B cell (primary cell): ENCODE measurements at regions not wholly inside any gene's neighbourhood (a gene's known extent, or its start where the extent isn't known, plus 50 kb on each side); places are given as distances from the start of the nearest gene placed in this dataset.
"Not testable (repeated sequence)": the region's sequence is repeated elsewhere in the genome, so short reads cannot be mapped to it uniquely, and the experiment has no call there.

Experiments
- ATAC-seq: fragments of 200-7000 bp; cut with Tn5 transposase; one replicate; pipeline ENCODE4 v1.10.0; 2021; ENCODE audit warnings: low read depth, mild to moderate bottlenecking, moderate number of reproducible peaks, moderate library complexity
- CTCF ChIA-PET: fragments of 350-600 bp; sonication (Branson Sonifier 250); formaldehyde crosslinking; loops from one replicate; lab custom pipeline; 2021; ENCODE audit warnings: antibody characterized with exemption, inconsistent platforms; lab: Charles Lee
- POLR2A ChIA-PET: fragments of 350-600 bp; sonication (Branson Sonifier 250); formaldehyde crosslinking; loops from one replicate; lab custom pipeline; 2021; ENCODE audit warnings: antibody characterized with exemption; lab: Charles Lee
- DNase-seq: peaks from one replicate; pipeline ENCODE4 v3.0.0; 2013
- H2AFZ ChIP-seq: 2 replicates; pipeline ENCODE4 v1.6.1; 2012; ENCODE audit warnings: mild to moderate bottlenecking, low read depth, low read length; ENCODE audit not compliant: insufficient read depth, poor library complexity, severe bottlenecking
- H3K27ac ChIP-seq, 2 donors: 1 replicate in 1 of 2; 2 replicates in 1 of 2; pipeline ENCODE4 v1.5.1; 2012 to 2013; ENCODE audit warnings: low read length in 2 of 2, mild to moderate bottlenecking in 2 of 2, moderate library complexity in 1 of 2
- H3K27me3 ChIP-seq, 4 experiments: fragments of 200-600 bp in 1 of 4; sonication (generic) in 1 of 4; replicated peaks in 1 of 4; 1 replicate in 2 of 4; 2 replicates in 2 of 4; pipeline versions ENCODE4 v1.6.1 to v1.7.0; 2013 to 2016; ENCODE audit warnings: low read length in 3 of 4, mild to moderate bottlenecking in 2 of 4, mixed read lengths in 1 of 4, moderate library complexity in 1 of 4; ENCODE audit not compliant: insufficient read depth in 4 of 4, control insufficient read depth in 3 of 4; ENCODE audit errors: control extremely low read depth in 1 of 4
- H3K36me3 ChIP-seq, 2 experiments: replicated peaks in 1 of 2; 1 replicate in 1 of 2; 2 replicates in 1 of 2; pipeline versions ENCODE4 v1.6.1 to v1.7.1; 2013; ENCODE audit warnings: low read length in 1 of 2; ENCODE audit not compliant: insufficient read depth in 2 of 2, control insufficient read depth in 1 of 2; ENCODE audit errors: control extremely low read depth in 1 of 2, extremely low read depth in 1 of 2
- H3K4me1 ChIP-seq, 2 donors: fragments of 200-600 bp in 1 of 2; sonication (generic) in 1 of 2; 1 replicate in 1 of 2; 2 replicates in 1 of 2; pipeline versions ENCODE4 v1.5.1 to v1.6.1; 2013 to 2017; ENCODE audit warnings: low read length in 2 of 2; ENCODE audit not compliant: control insufficient read depth in 2 of 2, insufficient read depth in 2 of 2
- H3K4me2 ChIP-seq: replicated peaks from 2 replicates; pipeline ENCODE3; 2012; ENCODE audit warnings: mild to moderate bottlenecking, low read depth, low read length; ENCODE audit not compliant: poor library complexity, severe bottlenecking
- H3K4me3 ChIP-seq, 5 experiments: fragments of 200-600 bp in 1 of 5; sonication (generic) in 1 of 5; 1 replicate in 3 of 5; 2 replicates in 2 of 5; pipeline versions ENCODE4 v1.5.1 to v1.7.0; 2011 to 2016; ENCODE audit warnings: low read length in 4 of 5, mild to moderate bottlenecking in 4 of 5, low read depth in 2 of 5, control low read depth in 1 of 5, moderate library complexity in 1 of 5; ENCODE audit not compliant: insufficient read depth in 1 of 5; ENCODE audit errors: control extremely low read depth in 1 of 5, extremely low read depth in 1 of 5
- H3K79me2 ChIP-seq: fragments of 200-600 bp; sonication (generic); one replicate; pipeline ENCODE4 v1.6.0; 2016; ENCODE audit warnings: low read length; ENCODE audit not compliant: control insufficient read depth, insufficient read depth
- H3K9ac ChIP-seq: fragments of 200-600 bp; sonication (generic); 2 replicates; pipeline ENCODE4 v1.6.1; 2017; ENCODE audit warnings: mild to moderate bottlenecking, low read length, moderate library complexity
- H3K9me3 ChIP-seq, 3 donors: one replicate each; pipeline versions ENCODE4 v1.6.1 to v1.7.1; 2013; ENCODE audit warnings: low read length in 2 of 3; ENCODE audit not compliant: control insufficient read depth in 2 of 3, insufficient read depth in 1 of 3; ENCODE audit errors: control extremely low read depth in 1 of 3
- H4K20me1 ChIP-seq: 2 replicates; pipeline ENCODE4 v1.6.0; 2012; ENCODE audit warnings: mild to moderate bottlenecking, low read length; ENCODE audit not compliant: insufficient read depth, control insufficient read depth, poor library complexity, severe bottlenecking
- H3K27ac Mint-ChIP-seq: one replicate; pipeline ENCODE4 v1.8.0; 2021; ENCODE audit warnings: mixed read lengths
- H3K27me3 Mint-ChIP-seq: one replicate; pipeline ENCODE4 v1.8.0; 2021; ENCODE audit warnings: mixed read lengths
- H3K4me1 Mint-ChIP-seq: one replicate; pipeline ENCODE4 v1.8.0; 2021; ENCODE audit warnings: mixed read lengths
- H3K4me3 Mint-ChIP-seq: one replicate; pipeline ENCODE4 v1.8.0; 2021; ENCODE audit warnings: mixed read lengths
- H3K9me3 Mint-ChIP-seq: one replicate; pipeline ENCODE4 v1.8.0; 2022; ENCODE audit warnings: mixed read lengths; ENCODE audit not compliant: insufficient read depth
- EZH2 ChIP-seq: IDR thresholded peaks from 2 replicates; pipeline ENCODE4 v1.6.1; 2012; ENCODE audit warnings: borderline replicate concordance, low read depth, mild to moderate bottlenecking, moderate library complexity, low read length; ENCODE audit not compliant: insufficient read depth, poor library complexity, severe bottlenecking
- WGBS: methylation state at CpG from one replicate; pipeline ENCODE4 v1.1.5; 2013; ENCODE audit warnings: missing lambda C conversion rate; ENCODE audit not compliant: insufficient coverage; 5-methylcytosine and 5-hydroxymethylcytosine counted together
- intact Hi-C: fragments of 100-400 bp; cut with micrococcal nuclease; formaldehyde crosslinking; loops from one replicate; pipeline ENCODE4 v1.10.0; 2022
- TF ChIP-seq, protein P1 (sequence below): fragments of 200-600 bp; IDR thresholded peaks from one replicate; pipeline ENCODE4 v1.8.0; 2022; ENCODE audit warnings: antibody characterized with exemption, mild to moderate bottlenecking

DNA sequence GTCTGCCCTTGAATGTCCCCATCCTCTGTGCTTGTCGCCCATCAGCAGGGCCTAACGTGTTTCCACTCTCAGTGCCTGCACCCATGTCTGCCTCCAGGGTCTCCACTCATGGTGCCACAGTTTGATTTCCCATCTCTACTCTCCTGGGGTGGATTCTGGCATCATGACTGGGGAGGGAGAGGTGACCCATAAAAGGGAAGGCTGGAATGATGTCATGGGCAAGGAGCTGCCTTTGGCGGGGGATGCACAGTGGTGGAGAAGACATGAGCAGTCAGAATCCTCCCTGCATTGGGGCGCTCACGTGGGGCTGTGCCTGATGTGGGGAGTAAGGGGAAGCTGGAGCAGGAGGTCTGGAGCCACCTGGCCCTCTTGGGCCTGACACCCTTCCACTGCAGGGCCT lies 100.9 kb downstream of the USP22 start:
- no peaks in the 10 kb centered on the region for H3K36me3 ChIP-seq
- POLR2A ChIA-PET = no interaction called here
- H3K4me1 Mint-ChIP-seq = no peaks in the 10 kb centered on the region
- intact Hi-C loops = loop anchor here (10.0 kb wide), 1 partner anchor 573 kb away; no protein-coding TSS in a partner anchor
- H3K4me3 ChIP-seq = no peak overlapping the region
- no peak for DNase-seq
- no peaks in the 10 kb centered on the region for H3K9me3 Mint-ChIP-seq
- no peaks in the 10 kb centered on the region for H4K20me1 ChIP-seq
- CTCF ChIA-PET = no interaction called here
- H3K4me3 Mint-ChIP-seq = no peak overlapping the region
- H2AFZ ChIP-seq = no peak overlapping the region
- ATAC-seq = no peak
- H3K9me3 ChIP-seq = peaks cover 0 to 5% (median 0%) of the 10 kb centered on the region in 3 donors
- H3K27ac ChIP-seq = no peak overlapping the region
- H3K27ac Mint-ChIP-seq = no peak overlapping the region
- H3K27me3 ChIP-seq = peaks cover 0 to 3% (median 1%) of the 10 kb centered on the region in 4 experiments
- H3K9ac ChIP-seq = no peak overlapping the region
- no peaks in the 10 kb centered on the region for H3K4me1 ChIP-seq
- no peak for TF ChIP-seq EZH2
- TF ChIP-seq, protein P1, sequence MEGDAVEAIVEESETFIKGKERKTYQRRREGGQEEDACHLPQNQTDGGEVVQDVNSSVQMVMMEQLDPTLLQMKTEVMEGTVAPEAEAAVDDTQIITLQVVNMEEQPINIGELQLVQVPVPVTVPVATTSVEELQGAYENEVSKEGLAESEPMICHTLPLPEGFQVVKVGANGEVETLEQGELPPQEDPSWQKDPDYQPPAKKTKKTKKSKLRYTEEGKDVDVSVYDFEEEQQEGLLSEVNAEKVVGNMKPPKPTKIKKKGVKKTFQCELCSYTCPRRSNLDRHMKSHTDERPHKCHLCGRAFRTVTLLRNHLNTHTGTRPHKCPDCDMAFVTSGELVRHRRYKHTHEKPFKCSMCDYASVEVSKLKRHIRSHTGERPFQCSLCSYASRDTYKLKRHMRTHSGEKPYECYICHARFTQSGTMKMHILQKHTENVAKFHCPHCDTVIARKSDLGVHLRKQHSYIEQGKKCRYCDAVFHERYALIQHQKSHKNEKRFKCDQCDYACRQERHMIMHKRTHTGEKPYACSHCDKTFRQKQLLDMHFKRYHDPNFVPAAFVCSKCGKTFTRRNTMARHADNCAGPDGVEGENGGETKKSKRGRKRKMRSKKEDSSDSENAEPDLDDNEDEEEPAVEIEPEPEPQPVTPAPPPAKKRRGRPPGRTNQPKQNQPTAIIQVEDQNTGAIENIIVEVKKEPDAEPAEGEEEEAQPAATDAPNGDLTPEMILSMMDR = no peak
- no peaks in the 10 kb centered on the region for H3K79me2 ChIP-seq
- no peak overlapping the region for H3K4me2 ChIP-seq
- H3K27me3 Mint-ChIP-seq = peaks cover 6% of the 10 kb centered on the region
- 87% methylated on average over 3 of the region's 5 CpGs for WGBS

DNA sequence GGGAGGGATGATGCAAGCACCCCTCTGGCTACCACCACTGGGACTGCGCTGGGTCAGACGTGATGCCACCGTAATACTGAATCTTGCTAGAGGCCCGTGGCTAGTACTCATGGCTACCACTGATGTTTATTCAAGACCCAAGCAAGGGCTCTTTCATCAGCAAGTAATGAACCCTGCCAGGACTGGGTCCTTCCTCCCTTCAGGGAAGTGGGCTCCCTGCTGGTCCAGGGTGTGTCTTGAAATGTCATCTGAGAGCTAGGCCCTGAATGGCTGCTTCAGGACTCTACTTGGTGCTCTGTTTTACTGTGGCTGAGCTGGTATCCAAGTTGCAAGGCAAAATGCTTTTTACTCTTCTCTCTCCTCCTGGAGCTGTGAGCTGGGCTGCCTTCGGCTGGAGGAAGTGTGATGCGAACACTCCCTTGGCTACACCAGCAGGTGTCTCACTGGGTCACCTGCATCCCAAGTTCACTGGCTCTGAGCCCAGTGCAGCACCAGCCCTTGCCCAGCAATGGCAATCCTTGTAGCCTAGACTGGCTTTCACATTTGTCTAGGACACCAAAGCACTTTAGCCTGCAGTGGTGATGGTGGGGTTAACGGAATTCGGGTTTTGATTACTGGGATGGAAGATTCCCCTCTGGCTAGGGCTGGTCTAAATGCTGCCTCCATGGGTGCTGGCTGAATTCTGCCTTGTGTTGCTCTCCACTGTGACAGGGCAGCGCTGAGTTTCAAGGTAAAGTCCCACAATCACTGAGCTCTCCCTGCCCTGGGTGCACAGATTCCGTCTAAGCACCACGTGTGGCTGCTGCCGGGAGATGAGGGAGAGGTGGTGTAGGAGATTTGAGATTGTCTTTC lies 98.6 kb downstream of the USP22 start:
- Histone ChIP-seq H3K4me2 (no peak overlapping the region), H3K4me3 (no peak overlapping the region), H3K9me3 (no peaks in the 10 kb centered on the region), H4K20me1 (no peaks in the 10 kb centered on the region), H3K79me2 (no peaks in the 10 kb centered on the region), H3K27ac (no peak overlapping the region), H2AFZ (peak overlapping the region; percentile 6), H3K9ac (no peak overlapping the region), H3K36me3 (no peaks in the 10 kb centered on the region), H3K27me3 (peaks cover 0 to 7% (median 2%) of the 10 kb centered on the region in 4 experiments), H3K4me1 (no peaks in the 10 kb centered on the region)
- H3K4me3 Mint-ChIP-seq = no peak overlapping the region
- ChIA-PET POLR2A (no interaction called here), CTCF (interaction anchor here (0.8 to 2.8 kb wide), 10 partner anchors 10 to 569 kb away, joined by 3 to 23 read pairs (median 3); no protein-coding TSS in a partner anchor)
- H3K9me3 Mint-ChIP-seq = no peaks in the 10 kb centered on the region
- DNase-seq (peak; percentile 51), ATAC-seq (peak; percentile 60)
- TF ChIP-seq, protein P1 = peak; percentile 35
- no peak for TF ChIP-seq EZH2
- H3K27me3 Mint-ChIP-seq = peaks cover 11% of the 10 kb centered on the region
- intact Hi-C loops = loop anchor here (10.0 kb wide), 1 partner anchor 571 kb away; no protein-coding TSS in a partner anchor
- H3K27ac Mint-ChIP-seq = no peak overlapping the region
- 76% methylated on average over 9 of the region's 12 CpGs for WGBS
- no peaks in the 10 kb centered on the region for H3K4me1 Mint-ChIP-seq

DNA sequence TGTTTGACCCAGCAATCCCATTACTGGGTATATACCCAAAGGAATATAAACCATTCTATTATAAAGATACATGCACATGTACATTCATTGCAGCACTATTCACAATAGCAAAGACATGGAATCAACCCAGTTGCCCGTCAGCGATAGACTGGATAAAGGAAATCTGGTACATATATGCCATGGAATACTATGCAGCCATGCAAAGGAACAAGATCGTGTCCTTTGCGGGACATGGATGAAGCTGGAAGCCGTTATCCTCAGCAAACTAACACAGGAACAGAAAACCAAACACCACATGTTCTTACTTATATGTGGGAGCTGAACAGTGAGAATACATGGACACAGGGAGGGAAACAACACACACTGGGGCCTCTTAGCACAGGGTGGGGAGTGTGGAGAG lies 95.1 kb downstream of the USP22 start:
- peaks cover 0 to 11% (median 2%) of the 10 kb centered on the region in 4 experiments for H3K27me3 ChIP-seq
- H3K9me3 ChIP-seq, H3K79me2 ChIP-seq, DNase-seq, POLR2A ChIA-PET, H3K4me3 ChIP-seq, H4K20me1 ChIP-seq, H3K4me1 ChIP-seq, H3K9me3 Mint-ChIP-seq, ATAC-seq, H3K4me3 Mint-ChIP-seq, H3K9ac ChIP-seq, H3K27ac ChIP-seq, H2AFZ ChIP-seq, H3K27ac Mint-ChIP-seq, H3K36me3 ChIP-seq, H3K4me1 Mint-ChIP-seq, H3K4me2 ChIP-seq: not testable (repeated sequence)
- CTCF ChIA-PET = interaction anchor here (0.7 to 1.0 kb wide), 2 partner anchors 45 to 1434 kb away, joined by 3 read pairs; no protein-coding TSS in a partner anchor
- intact Hi-C loops = loop anchor here (10.0 kb wide), 1 partner anchor 567 kb away; no protein-coding TSS in a partner anchor
- peaks cover 23% of the 10 kb centered on the region for H3K27me3 Mint-ChIP-seq
- WGBS = no CpG with 5 or more reads among the region's 5 CpGs
